ENCODE measurements at regions not wholly inside any gene's neighbourhood (a gene's known extent, or its start where the extent isn't known, plus 50 kb on each side); places are given as distances from the start of the nearest gene placed in this dataset.

- H3K4me2 ChIP-seq (ENCODE audit: low read length), result no peak overlapping the region
- RAD21 ChIA-PET (ENCODE audit: low non-redundant PET in 1 of 2, low total read pairs in 2 of 2, uncharacterized antibody in 2 of 2, unreplicated experiment in 2 of 2), result no interaction called here
- no peak for DNase-seq (ENCODE audit: low read depth, low spot score)
- H3K4me1 ChIP-seq (ENCODE audit: control insufficient read depth in 1 of 2, insufficient read depth in 2 of 2, low read length in 2 of 2), result no peaks in the 10 kb centered on the region
- ATAC-seq, result no peak
- H3K9ac ChIP-seq (ENCODE audit: low read length), result no peak overlapping the region
- H3K4me3 ChIP-seq (replicated peaks in 1 of 2; ENCODE audit: low read depth in 1 of 2, low read length in 2 of 2), result no peak overlapping the region
- H3K27me3 ChIP-seq (ENCODE audit: insufficient read depth, low read length), result no peaks in the 10 kb centered on the region
- no TSS peak for BruUV-seq (replicated peaks)
- H3K36me3 ChIP-seq (ENCODE audit: control insufficient read depth in 1 of 2, insufficient read depth in 2 of 2, low read length in 2 of 2), result no peaks in the 10 kb centered on the region
- no peaks in the 10 kb centered on the region for H4K20me1 ChIP-seq (ENCODE audit: insufficient read depth)
- no peaks in the 10 kb centered on the region for H3K9me2 ChIP-seq (ENCODE audit: insufficient read depth)
- H3K9me3 ChIP-seq (ENCODE audit: control insufficient read depth in 1 of 2, insufficient read depth in 1 of 2, low read depth in 1 of 2, low read length in 2 of 2), result no peaks in the 10 kb centered on the region
- intact Hi-C loops (cut with micrococcal nuclease), result loop anchor here (2.0 kb wide), 1 partner anchor 372 kb away; no protein-coding TSS in a partner anchor
- CTCF ChIA-PET, result interaction anchor here (0.8 to 2.1 kb wide), 5 partner anchors 8 to 169 kb away, joined by 3 to 7 read pairs (median 4); no protein-coding TSS in a partner anchor
- no peaks in the 10 kb centered on the region for H3K79me2 ChIP-seq (ENCODE audit: insufficient read depth, low read length)
- POLR2A ChIA-PET, result no interaction called here
- no peak overlapping the region for H2AFZ ChIP-seq (ENCODE audit: low read depth, low read length, poor library complexity, severe bottlenecking)
- no peak for TF ChIP-seq TCF7L2 (IDR thresholded peaks at IDR 0.05; ENCODE audit: borderline replicate concordance, extremely low read depth, insufficient read depth, insufficient read length)
- TF ChIP-seq ZNF274 (IDR thresholded peaks at IDR 0.05; ENCODE audit: low read depth, low read length), result no peak
- TF ChIP-seq SP1 (IDR thresholded peaks at IDR 0.05; ENCODE audit: low read depth), result no peak
- TF ChIP-seq ATF3 (IDR thresholded peaks at IDR 0.05), result no peak
- TF ChIP-seq SRF (IDR thresholded peaks at IDR 0.05; ENCODE audit: low read depth), result no peak
- TF ChIP-seq YY1 (IDR thresholded peaks at IDR 0.05; ENCODE audit: extremely low read depth, insufficient replicate concordance, low read depth, low read length), result no peak
- no peak for TF ChIP-seq EZH2phosphoT487 (IDR thresholded peaks at IDR 0.05; ENCODE audit: borderline replicate concordance)
- no peak for TF ChIP-seq CEBPB (IDR thresholded peaks at IDR 0.05; ENCODE audit: low read depth)
- no peak for TF ChIP-seq ELF1 (IDR thresholded peaks at IDR 0.05; ENCODE audit: borderline replicate concordance, low read depth)
- no peak for TF ChIP-seq REST (IDR thresholded peaks at IDR 0.05; ENCODE audit: low read depth)
- no peak for TF ChIP-seq EGR1 (IDR thresholded peaks at IDR 0.05; ENCODE audit: low read depth)
- no peak for TF ChIP-seq SIN3A (IDR thresholded peaks at IDR 0.05; ENCODE audit: low read depth)
- TF ChIP-seq JUND (IDR thresholded peaks at IDR 0.05), result no peak
- no peak for TF ChIP-seq CBX3 (IDR thresholded peaks at IDR 0.05; ENCODE audit: low read depth)
- H3K27ac ChIP-seq (ENCODE audit: low read depth, low read length), result no peak overlapping the region
Observed at GRCh38 chr16:27698746-27699145, 148.8 kb downstream of the KATNIP start.
